ENCODE measurements at regions not wholly inside any gene's neighbourhood (a gene's known extent, or its start where the extent isn't known, plus 50 kb on each side); places are given as distances from the start of the nearest gene placed in this dataset.

DNA sequence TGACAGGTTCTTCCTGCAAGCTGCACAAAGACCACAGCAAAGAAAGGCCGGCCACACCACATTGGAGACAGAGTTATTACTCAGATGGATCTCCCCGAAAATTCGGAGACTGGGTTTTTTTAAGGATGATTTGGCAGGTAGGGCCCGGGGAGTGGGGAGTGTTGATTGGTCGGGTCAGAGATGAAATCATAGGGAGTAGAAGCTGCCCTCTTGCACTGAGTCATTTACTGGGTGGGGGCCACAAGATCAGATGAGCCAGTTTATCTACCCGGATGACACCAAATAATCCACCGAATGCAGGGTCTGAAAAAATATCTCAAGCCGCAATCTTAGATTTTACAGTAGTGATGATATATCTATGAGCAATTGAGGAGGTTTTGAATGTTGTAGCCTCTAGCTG is 401.8 kb upstream of the FAT3 start:
- Mint-ChIP-seq H3K27ac (no peak overlapping the region), H3K4me3 (no peak overlapping the region), H3K9me3 (no peaks in the 10 kb centered on the region), H3K4me1 (no peaks in the 10 kb centered on the region), H3K27me3 (ENCODE audit: low read depth) (no peaks in the 10 kb centered on the region), H3K36me3 (ENCODE audit: low read depth) (no peaks in the 10 kb centered on the region)
- TF ChIP-seq, protein P1, sequence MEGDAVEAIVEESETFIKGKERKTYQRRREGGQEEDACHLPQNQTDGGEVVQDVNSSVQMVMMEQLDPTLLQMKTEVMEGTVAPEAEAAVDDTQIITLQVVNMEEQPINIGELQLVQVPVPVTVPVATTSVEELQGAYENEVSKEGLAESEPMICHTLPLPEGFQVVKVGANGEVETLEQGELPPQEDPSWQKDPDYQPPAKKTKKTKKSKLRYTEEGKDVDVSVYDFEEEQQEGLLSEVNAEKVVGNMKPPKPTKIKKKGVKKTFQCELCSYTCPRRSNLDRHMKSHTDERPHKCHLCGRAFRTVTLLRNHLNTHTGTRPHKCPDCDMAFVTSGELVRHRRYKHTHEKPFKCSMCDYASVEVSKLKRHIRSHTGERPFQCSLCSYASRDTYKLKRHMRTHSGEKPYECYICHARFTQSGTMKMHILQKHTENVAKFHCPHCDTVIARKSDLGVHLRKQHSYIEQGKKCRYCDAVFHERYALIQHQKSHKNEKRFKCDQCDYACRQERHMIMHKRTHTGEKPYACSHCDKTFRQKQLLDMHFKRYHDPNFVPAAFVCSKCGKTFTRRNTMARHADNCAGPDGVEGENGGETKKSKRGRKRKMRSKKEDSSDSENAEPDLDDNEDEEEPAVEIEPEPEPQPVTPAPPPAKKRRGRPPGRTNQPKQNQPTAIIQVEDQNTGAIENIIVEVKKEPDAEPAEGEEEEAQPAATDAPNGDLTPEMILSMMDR (IDR thresholded peaks at IDR 0.05; ENCODE audit: unreplicated experiment in 3 of 3) = no peak

DNA sequence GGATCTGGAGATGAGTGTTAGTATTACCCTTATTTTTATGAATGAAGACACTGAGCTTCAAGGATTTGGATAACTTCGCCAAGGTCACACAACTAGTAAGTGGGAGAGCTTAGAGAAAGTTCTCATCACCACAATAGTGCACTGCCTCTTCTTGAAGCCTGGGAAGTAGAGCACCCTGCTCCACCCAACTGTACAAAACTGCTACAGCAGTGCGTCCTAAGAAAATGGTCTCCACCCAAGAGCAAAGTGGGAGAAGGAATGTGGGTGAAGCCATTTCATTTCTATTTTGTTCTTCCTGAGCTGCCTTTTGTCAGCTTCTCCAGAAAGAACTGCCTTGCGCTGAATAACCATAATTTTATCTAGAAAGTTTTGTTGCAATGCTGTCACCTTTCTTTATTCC is 403.9 kb upstream of the FAT3 start:
- Mint-ChIP-seq H3K36me3 (ENCODE audit: low read depth) (no peaks in the 10 kb centered on the region), H3K4me1 (no peaks in the 10 kb centered on the region), H3K27me3 (ENCODE audit: low read depth) (no peaks in the 10 kb centered on the region), H3K9me3 (no peaks in the 10 kb centered on the region), H3K27ac (peak overlapping the region in 1 of 3 experiments; percentile 0), H3K4me3 (no peak overlapping the region)
- TF ChIP-seq, protein P1 (IDR thresholded peaks at IDR 0.05; ENCODE audit: unreplicated experiment in 3 of 3) = no peak

DNA sequence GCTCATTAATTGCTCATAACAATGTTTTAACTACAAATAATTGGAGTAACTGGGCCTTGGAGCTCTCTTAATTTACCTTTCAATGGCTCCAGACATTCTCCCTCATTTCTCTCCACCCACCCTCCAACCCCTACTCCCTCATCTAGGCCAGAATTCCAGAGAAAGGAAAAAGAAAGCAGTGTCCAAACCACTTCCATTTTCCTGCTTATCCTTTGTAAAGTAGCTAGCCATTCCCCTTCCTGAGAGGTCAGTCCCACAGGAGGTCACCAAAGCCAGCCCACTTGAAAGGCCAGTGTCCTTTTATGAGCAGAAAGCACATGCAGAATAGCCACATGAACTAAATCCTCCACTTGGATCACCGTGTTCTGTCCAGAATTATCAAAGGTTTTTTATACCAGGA is 404.8 kb upstream of the FAT3 start:
- Mint-ChIP-seq H3K27me3 (ENCODE audit: low read depth) (no peaks in the 10 kb centered on the region), H3K27ac (no peak overlapping the region), H3K9me3 (no peaks in the 10 kb centered on the region), H3K4me3 (no peak overlapping the region), H3K4me1 (no peaks in the 10 kb centered on the region), H3K36me3 (ENCODE audit: low read depth) (no peaks in the 10 kb centered on the region)
- TF ChIP-seq, protein P1 (IDR thresholded peaks at IDR 0.05; ENCODE audit: unreplicated experiment in 3 of 3) = no peak

DNA sequence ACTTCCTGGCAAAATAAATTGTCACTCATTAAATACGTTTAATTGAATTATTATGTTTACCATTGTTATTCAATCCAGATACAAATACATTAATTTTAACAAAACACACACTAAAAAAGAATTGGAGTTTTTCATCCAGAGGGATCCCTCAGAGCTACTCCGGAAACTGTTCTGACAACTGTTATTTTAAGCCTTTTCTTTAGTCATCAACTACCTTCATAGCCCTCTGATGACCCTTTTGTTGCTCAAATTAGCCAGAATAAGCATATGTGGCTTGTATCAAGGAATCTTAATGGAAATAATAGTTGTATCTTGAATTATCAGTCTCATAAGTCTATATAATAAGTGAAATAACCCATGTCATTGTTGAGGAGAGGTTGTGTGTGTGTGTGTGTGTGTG is 405.4 kb upstream of the FAT3 start:
- Mint-ChIP-seq H3K4me3 (no peak overlapping the region), H3K4me1 (no peaks in the 10 kb centered on the region), H3K27ac (no peak overlapping the region), H3K36me3 (ENCODE audit: low read depth) (no peaks in the 10 kb centered on the region), H3K9me3 (no peaks in the 10 kb centered on the region), H3K27me3 (ENCODE audit: low read depth) (no peaks in the 10 kb centered on the region)
- TF ChIP-seq, protein P1 (IDR thresholded peaks at IDR 0.05; ENCODE audit: unreplicated experiment in 3 of 3) = no peak

DNA sequence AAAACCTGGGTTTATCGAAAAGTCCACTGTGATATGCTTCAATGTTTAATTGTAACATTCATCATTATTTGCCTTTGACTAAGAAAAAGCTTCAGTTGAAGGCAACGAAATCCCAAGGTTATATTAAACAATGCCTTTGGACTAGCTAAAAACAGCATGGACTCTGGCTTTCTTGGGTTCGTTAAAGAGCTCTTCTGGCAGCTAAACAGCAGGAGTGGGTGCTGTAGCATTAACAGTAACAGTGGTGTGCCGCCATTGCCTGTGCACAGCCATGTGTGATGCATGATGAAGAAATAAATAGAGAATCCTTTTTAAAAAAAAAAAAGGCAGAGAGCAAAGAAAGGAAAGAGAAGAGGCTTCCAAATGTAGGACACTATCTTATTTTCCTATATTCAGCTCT is 406.6 kb upstream of the FAT3 start:
- TF ChIP-seq, protein P1 (IDR thresholded peaks at IDR 0.05; ENCODE audit: unreplicated experiment in 3 of 3) = no peak
- no peak overlapping the region for H3K27ac Mint-ChIP-seq
- no peaks in the 10 kb centered on the region for H3K4me1 Mint-ChIP-seq
- no peak overlapping the region for H3K4me3 Mint-ChIP-seq
- H3K36me3 Mint-ChIP-seq (ENCODE audit: low read depth) = no peaks in the 10 kb centered on the region
- H3K9me3 Mint-ChIP-seq = no peaks in the 10 kb centered on the region
- H3K27me3 Mint-ChIP-seq (ENCODE audit: low read depth) = no peaks in the 10 kb centered on the region

DNA sequence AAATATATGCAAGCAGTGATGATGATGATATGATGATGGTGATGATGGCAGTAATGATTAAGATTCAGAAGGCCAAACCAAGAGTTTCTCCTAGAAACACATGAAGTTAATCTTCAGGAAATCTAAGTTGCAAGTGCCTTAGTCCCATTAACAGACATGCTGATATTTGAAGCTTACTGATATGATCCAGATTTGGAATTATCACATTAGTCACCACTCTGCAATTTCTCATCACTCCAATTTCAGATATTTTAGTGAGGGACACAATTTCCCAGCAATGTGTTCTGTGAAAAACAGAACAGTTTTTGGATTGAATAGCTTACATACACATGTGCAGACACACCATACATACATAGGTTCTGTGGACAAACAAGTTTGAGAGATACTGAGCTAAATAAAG is 411.4 kb upstream of the FAT3 start:
- Mint-ChIP-seq H3K27ac (no peak overlapping the region), H3K36me3 (ENCODE audit: low read depth) (no peaks in the 10 kb centered on the region), H3K4me1 (no peaks in the 10 kb centered on the region), H3K9me3 (peaks cover 7% of the 10 kb centered on the region), H3K4me3 (no peak overlapping the region), H3K27me3 (ENCODE audit: low read depth) (no peaks in the 10 kb centered on the region)
- TF ChIP-seq, protein P1 (IDR thresholded peaks at IDR 0.05; ENCODE audit: unreplicated experiment in 3 of 3) = no peak

Measured in nephron (organoid).